Tibial nerve (tissue), 4 donors: ENCODE measurements at regions not wholly inside any gene's neighbourhood (a gene's known extent, or its start where the extent isn't known, plus 50 kb on each side); places are given as distances from the start of the nearest gene placed in this dataset.
"Not testable (repeated sequence)": the region's sequence is repeated elsewhere in the genome, so short reads cannot be mapped to it uniquely, and the experiment has no call there.

ENCODE experiments used
- DNase-seq, 2 donors: peaks; one replicate each; pipeline ENCODE4 v3.0.0-alpha.2; 2019; ENCODE audit warnings: low spot score in 2 of 2
- H3K27ac ChIP-seq, 4 donors: fragments of 200-600 bp; sonication (generic) in 3 of 4; one replicate each; pipeline ENCODE4 v1.5.1; 2017 to 2019; ENCODE audit warnings: mild to moderate bottlenecking in 1 of 4
- H3K27me3 ChIP-seq, 2 donors: fragments of 200-600 bp; sonication (generic) in 1 of 2; one replicate each; pipeline versions ENCODE4 v1.5.1 to v1.6.0; 2017 to 2019
- H3K36me3 ChIP-seq, 3 donors: fragments of 200-600 bp; sonication (generic); one replicate each; pipeline ENCODE4 v1.5.1; 2018 to 2019
- H3K4me1 ChIP-seq, 4 donors: fragments of 200-600 bp; sonication (generic) in 3 of 4; one replicate each; pipeline ENCODE4 v1.5.1; 2017 to 2019
- H3K4me3 ChIP-seq, 4 donors: fragments of 200-600 bp; sonication (generic) in 3 of 4; one replicate each; pipeline ENCODE4 v1.5.1; 2017 to 2019; ENCODE audit warnings: mild to moderate bottlenecking in 1 of 4, moderate library complexity in 1 of 4
- H3K9me3 ChIP-seq, 4 donors: fragments of 200-600 bp; sonication (generic) in 3 of 4; one replicate each; pipeline ENCODE4 v1.5.1; 2017 to 2019
- CTCF ChIP-seq, 5 experiments: fragments of 200-600 bp in 3 of 5; fragments of 450-650 bp in 2 of 5; sonication (generic) in 3 of 5; IDR thresholded peaks; one replicate each; pipeline ENCODE4 v1.5.1; 2016 to 2019; ENCODE audit warnings: antibody characterized with exemption in 5 of 5, mild to moderate bottlenecking in 3 of 5, moderate library complexity in 2 of 5
- EP300 ChIP-seq, 2 donors: sonication (generic); formaldehyde crosslinking; IDR thresholded peaks; one replicate each; pipeline ENCODE4 v1.6.1; 2017; ENCODE audit warnings: antibody characterized with exemption in 2 of 2, mild to moderate bottlenecking in 1 of 2
- POLR2A ChIP-seq, 2 donors: fragments of 450-650 bp; IDR thresholded peaks; one replicate each; pipeline ENCODE4 v1.6.1; 2017; ENCODE audit warnings: antibody characterized with exemption in 2 of 2, mild to moderate bottlenecking in 2 of 2, moderate library complexity in 2 of 2
- WGBS, 2 donors: methylation state at CpG; one replicate each; pipeline ENCODE4 v1.1.5; 2018; 5-methylcytosine and 5-hydroxymethylcytosine counted together

- Histone ChIP-seq H3K27ac (no peak overlapping the region), H3K36me3 (no peaks in the 10 kb centered on the region), H3K4me1 (no peaks in the 10 kb centered on the region), H3K4me3 (no peak overlapping the region), H3K27me3 (no peaks in the 10 kb centered on the region), H3K9me3 (peaks cover 0 to 5% (median 2%) of the 10 kb centered on the region in 4 donors)
- WGBS, 2 donors, result 54 to 63% methylated on average over 3 of the region's 3 CpGs
- TF ChIP-seq POLR2A (IDR thresholded peaks at IDR 0.05) (no peak), EP300 (IDR thresholded peaks at IDR 0.05) (no peak), CTCF (IDR thresholded peaks at IDR 0.05) (no peak)
- no peak for DNase-seq
Measured at GRCh38 chr12:18886962-18887361, 149.0 kb downstream of the CAPZA3 start.

- no peak overlapping the region for H3K4me3 ChIP-seq
- no peaks in the 10 kb centered on the region for H3K36me3 ChIP-seq
- no peaks in the 10 kb centered on the region for H3K4me1 ChIP-seq
- H3K27me3 ChIP-seq, result no peaks in the 10 kb centered on the region
- H3K27ac ChIP-seq, result no peak overlapping the region
- 81 to 82% methylated on average over 4 of the region's 4 CpGs for WGBS, 2 donors
- H3K9me3 ChIP-seq, result peaks cover 0 to 5% (median 2%) of the 10 kb centered on the region in 4 donors
- DNase-seq, result no peak
- TF ChIP-seq POLR2A (IDR thresholded peaks at IDR 0.05) (no peak), CTCF (IDR thresholded peaks at IDR 0.05) (no peak), EP300 (IDR thresholded peaks at IDR 0.05) (no peak)
Measured at GRCh38 chr12:18887368-18887767, 149.4 kb downstream of the CAPZA3 start.

- Histone ChIP-seq H3K27ac (no peak overlapping the region), H3K36me3 (no peaks in the 10 kb centered on the region), H3K4me1 (no peaks in the 10 kb centered on the region), H3K4me3 (no peak overlapping the region), H3K27me3 (no peaks in the 10 kb centered on the region), H3K9me3 (peaks cover 0 to 5% (median 2%) of the 10 kb centered on the region in 4 donors)
- DNase-seq, result no peak
- TF ChIP-seq POLR2A (IDR thresholded peaks at IDR 0.05) (no peak), CTCF (IDR thresholded peaks at IDR 0.05) (no peak), EP300 (IDR thresholded peaks at IDR 0.05) (no peak)
- WGBS, 2 donors, result 22 to 44% methylated on average over 2 of the region's 2 CpGs
Measured at GRCh38 chr12:18888047-18888446, 150.1 kb downstream of the CAPZA3 start.

- not testable (repeated sequence) for H3K27ac ChIP-seq, H3K36me3 ChIP-seq, DNase-seq, H3K27me3 ChIP-seq, H3K4me3 ChIP-seq, H3K9me3 ChIP-seq, H3K4me1 ChIP-seq
- WGBS, 2 donors, result 87 to 89% methylated on average over 3 of the region's 3 CpGs
Measured at GRCh38 chr12:18890621-18891020, 152.7 kb downstream of the CAPZA3 start.

- TF ChIP-seq EP300 (IDR thresholded peaks at IDR 0.05) (no peak), CTCF (IDR thresholded peaks at IDR 0.05) (no peak), POLR2A (IDR thresholded peaks at IDR 0.05) (no peak)
- Histone ChIP-seq H3K27ac (no peak overlapping the region), H3K4me3 (no peak overlapping the region), H3K27me3 (no peaks in the 10 kb centered on the region), H3K4me1 (no peaks in the 10 kb centered on the region), H3K9me3 (peaks cover 0 to 5% (median 2%) of the 10 kb centered on the region in 4 donors), H3K36me3 (no peaks in the 10 kb centered on the region)
- no peak for DNase-seq
- WGBS, 2 donors, result 84 to 99% methylated on average over 5 to 9 of the region's 9 CpGs
Measured at GRCh38 chr12:18895540-18895939, 157.6 kb downstream of the CAPZA3 start.

GRCh38 chr12:18895946-18896345 is 158.0 kb downstream of the CAPZA3 start:
- Histone ChIP-seq H3K27ac (no peak overlapping the region), H3K27me3 (no peaks in the 10 kb centered on the region), H3K4me3 (no peak overlapping the region), H3K4me1 (no peaks in the 10 kb centered on the region), H3K36me3 (no peaks in the 10 kb centered on the region), H3K9me3 (peaks cover 0 to 5% (median 2%) of the 10 kb centered on the region in 4 donors)
- DNase-seq, result no peak
- 40 to 52% methylated on average over 5 to 7 of the region's 7 CpGs for WGBS, 2 donors
- TF ChIP-seq POLR2A (IDR thresholded peaks at IDR 0.05) (no peak), EP300 (IDR thresholded peaks at IDR 0.05) (no peak), CTCF (IDR thresholded peaks at IDR 0.05) (no peak)
